ENCODE measurements at regions not wholly inside any gene's neighbourhood (a gene's known extent, or its start where the extent isn't known, plus 50 kb on each side); places are given as distances from the start of the nearest gene placed in this dataset.

DNA sequence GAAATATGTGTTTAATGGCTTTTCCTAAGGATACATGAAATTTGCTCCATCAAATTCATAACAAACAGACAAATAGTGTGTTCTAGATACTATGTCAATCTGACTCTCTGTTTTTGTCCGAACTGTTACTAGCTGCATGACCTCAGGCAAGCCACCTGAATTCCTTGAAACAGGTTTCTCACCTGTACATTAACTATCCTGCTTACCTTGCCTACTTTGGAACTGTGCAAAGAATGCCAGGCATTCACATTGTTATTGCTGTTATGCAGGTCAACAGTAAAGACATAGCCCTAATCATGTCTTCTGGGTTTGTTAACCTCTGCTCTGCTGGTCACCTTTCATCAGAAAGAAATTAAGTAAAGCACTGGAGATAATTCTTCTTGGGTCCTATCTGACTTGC is 1283.9 kb upstream of the CELF2 start:
- no peak for DNase-seq

DNA sequence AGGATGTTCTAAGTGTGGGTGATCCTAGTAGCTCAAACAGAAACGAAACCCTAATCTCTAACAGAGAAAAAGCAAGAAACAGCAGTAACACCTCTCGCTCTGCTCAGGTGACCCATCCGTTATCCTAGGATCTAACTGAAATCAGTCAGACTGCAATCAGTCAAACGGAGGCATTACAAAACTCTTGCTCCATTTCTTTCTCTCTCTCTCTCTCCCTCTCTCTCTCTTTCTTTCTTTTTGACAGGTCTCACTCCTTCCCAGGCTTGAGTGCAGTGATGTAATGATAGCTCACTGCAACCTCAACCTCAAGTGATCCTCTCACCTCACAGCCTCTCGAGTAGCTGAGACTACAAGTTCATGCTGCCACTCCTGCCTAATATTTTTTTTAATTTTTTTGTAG is 1283.5 kb upstream of the CELF2 start:
- DNase-seq, result no peak

DNA sequence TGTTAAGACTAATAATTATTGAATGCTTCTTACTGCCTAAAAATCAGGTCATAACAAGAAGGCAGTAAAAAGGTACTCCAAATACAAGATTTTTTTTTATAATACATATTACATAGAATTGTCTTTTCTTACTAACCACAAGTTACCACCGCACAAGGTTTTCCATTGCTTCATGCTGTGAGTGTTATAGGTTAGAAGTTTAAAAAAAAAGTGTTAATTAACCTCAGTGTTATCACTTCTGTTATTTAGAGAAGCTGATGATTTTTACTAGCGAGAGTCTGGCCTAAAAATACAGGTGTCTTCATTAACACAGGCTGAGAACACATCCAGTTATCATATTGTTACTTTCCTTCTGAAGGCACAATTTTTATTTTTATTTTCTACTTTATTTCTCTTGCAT is 1281.9 kb upstream of the CELF2 start:
- DNase-seq, result no peak

DNA sequence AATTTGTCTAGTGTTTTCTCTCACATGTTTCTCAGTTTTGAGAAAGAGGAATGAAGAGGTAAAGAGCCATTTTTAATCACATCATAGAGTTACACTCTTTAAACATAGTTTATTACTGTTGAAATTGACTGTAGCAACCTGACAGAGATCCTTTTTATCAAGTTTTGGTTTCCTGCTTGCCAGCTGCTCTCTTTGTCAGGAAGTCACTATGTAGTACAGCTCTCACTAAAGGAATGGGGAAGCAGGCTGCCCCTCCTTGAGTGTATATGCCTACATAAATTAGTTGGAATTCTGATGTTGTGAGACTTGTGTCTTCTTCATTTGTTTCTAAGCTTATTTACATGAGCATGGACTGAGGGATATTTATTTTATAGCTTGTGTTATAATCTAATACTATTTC is 1274.0 kb upstream of the CELF2 start:
- DNase-seq, result no peak

DNA sequence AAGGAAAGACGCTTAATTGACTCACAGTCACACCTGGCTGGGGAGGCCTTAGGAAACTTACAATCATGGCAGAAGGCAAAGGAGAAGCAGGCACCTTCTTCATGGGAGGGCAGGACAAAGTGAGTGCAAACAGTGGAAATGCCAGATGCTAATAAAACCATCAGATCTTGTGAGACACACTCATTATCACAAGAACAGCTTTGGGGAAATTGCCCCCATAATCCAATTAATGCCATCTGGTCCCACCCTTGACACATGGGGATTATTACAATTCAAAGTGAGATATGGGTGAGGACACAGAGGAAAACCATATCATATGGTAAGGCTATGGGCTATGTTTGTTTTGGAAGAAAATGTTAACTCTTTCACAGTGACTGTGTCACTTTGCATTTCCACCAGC is 1272.5 kb upstream of the CELF2 start:
- no peak for DNase-seq

DNA sequence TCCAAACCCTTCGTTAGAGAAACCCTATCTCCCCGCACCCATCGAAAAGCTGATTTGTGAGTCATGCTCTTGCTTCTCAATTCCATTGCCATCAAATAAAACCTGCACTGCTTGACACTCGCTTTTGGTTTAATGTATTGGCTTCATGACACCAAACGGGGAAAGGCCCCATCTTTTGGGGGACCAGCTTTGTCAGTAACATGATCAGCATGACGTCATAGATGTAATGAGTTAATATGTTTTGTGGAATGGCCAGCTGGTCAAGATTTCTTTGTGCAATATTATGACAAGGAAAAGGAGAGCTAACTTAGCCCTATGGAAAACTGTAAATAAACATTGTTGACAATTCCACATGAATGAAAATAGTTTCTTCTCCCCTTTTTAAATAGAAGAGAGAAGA is 1260.5 kb upstream of the CELF2 start:
- no peak for DNase-seq

DNA sequence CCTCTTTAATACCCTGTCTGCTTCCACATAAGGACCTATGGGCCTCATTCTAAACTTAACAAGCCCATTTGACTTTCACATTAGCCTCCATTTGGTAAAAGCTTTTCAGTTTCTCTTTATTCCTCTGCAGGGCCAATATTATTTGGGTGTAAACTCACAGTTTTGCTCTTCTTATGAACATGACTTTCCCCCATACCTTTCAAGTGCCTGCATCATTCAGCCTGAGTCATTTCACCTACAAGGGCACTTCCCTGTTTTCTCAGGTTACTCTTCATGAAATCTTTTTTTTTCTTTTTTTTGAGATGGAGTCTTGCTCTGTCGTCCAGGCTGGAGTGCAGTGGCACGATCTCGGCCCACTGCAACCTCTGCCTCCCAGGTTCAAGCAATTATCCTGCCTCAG is 1258.1 kb upstream of the CELF2 start:
- no peak for DNase-seq

DNA sequence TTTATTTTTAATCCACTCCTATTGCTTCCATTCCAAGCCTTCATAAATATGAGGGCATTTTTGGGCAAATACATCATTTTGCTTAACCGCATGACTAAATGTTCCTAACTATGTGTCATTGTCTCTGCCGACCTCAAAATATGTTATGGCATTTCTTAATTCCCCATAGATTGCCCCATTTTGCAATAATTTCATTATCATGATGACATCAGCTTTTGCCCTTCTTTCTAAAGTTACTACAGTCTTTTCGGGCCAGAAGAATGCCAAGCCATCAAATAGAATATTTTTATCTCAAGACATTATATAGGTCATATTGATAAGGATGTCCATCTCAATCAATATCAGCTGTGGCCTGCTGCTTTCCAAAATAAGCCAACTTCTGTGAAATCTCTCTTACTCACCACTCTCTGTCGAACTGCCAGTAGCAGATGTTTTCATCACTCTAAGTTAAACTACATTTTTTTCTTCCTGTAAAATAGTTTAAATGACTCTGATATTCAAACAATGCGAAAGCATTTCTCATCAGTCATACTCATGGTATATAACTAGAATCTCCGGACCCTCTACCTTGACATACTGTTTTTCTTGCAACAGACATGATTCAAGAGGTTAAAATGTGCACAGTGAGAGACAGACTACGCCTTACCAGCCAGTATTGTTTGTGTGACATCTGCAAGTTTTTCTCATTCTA is 1254.6 kb upstream of the CELF2 start:
- DNase-seq, result no peak

DNA sequence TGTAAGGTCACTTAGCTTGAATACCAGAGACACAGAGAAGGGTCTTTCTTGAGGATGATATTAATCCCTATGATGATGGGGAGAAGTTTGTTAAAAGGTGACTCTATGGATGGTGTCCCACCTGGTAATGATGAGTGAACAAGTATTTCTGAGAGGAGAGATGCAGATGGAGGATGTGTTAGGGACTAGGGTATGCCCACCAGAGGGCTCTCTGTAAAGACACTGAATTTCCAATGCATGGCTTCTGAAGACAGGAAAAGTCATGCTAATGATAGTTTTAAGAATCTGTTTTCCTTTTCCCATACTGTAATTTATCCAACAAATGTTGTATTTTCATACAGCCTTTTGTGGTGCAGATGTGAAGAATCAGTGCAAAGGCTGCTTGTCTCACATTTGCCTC is 1250.9 kb upstream of the CELF2 start:
- no peak for DNase-seq

DNA sequence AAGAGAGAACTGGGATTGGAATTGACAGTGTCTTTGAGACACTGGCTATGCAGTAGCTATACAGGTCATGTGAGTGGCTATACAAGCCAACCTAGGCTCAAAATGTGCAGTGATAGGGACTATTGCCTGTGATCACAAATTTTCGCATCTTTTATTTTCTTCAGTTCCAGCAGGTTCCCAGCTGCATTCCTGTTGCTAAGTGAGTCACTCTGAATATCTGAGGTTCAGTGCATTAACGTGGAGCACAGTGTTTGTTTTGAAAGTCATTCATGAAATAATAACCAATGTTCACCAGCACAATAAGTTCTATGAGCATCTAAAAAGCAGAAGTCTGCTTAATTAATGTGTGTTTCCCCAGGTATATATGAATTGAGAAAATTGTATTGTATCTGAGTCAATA is 1236.0 kb upstream of the CELF2 start:
- no peak for DNase-seq

DNA sequence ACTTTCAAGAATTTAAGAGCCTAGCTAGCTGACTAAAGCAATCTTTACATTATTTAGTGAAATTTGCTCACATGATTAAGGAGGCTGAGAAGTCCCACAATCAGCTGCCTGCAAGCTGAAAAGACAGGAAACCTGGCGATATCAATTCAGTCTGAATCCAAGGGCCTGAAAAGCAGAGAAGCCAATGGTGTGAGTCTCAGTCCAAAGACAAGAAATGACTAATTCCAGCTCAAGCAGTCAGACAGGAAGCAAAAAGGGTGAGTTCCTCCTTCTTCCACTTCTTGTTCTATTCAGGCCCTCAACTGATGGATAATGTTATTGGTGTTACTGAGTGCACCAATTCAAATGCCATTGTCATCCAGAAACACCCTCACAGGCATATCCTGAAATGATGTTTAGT is 1231.6 kb upstream of the CELF2 start:
- DNase-seq, result no peak

DNA sequence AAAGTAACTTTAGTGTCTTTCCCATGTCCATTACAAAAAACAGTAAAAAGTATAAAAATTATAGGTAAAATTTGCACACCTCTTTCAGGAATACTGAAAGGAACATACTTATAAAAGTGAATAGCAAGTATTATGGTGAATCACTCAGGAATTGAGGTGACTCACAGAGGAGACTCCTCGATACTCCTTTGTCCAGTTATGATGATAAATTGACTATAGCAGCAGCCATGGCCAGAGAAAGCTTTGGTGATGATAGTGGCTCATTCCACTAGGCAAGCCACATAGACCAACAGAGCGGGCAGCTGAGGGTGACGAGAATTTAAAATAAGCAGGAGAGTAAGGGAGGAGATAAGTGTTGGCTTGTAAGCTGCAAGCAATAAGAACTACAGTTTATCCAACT is 1231.1 kb upstream of the CELF2 start:
- no peak for DNase-seq

DNA sequence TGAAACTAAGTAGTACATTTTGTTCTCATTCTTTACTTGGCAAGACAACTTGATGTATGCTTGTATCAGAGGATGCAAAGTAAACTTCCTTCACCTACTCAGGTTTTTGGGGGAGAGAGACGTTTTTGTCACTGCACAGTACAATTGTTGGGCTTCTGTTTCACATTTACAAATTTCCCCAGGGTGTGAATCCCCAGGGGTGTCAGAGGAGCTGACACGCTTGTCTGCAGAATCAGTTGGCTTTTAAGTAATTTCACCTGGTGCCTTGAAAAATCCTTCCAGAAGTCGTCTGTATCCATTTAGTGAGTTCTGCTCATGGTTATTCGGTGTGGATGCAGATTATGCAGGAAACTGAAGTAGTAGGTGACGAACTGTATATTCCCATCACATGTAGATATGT is 1227.7 kb upstream of the CELF2 start:
- DNase-seq, result no peak

DNA sequence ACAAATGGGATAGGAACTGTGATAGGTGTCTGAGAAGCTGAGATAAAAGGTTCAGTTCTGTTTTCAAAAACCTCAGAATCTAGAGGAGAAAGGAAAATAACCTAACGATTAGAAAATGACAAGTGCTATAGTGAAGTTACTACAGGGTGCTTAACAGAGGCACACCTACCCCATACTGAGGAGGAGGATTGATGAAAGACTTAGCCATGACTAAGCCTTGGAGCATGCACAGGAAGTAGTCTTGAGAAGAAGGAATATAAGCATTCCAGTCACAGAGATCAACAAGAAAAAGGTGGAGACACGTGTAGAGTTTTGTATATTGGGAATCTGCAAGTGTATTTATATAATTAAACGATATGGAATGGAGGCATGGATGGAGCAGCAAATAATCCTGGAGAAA is 1225.5 kb upstream of the CELF2 start:
- DNase-seq, result no peak

DNA sequence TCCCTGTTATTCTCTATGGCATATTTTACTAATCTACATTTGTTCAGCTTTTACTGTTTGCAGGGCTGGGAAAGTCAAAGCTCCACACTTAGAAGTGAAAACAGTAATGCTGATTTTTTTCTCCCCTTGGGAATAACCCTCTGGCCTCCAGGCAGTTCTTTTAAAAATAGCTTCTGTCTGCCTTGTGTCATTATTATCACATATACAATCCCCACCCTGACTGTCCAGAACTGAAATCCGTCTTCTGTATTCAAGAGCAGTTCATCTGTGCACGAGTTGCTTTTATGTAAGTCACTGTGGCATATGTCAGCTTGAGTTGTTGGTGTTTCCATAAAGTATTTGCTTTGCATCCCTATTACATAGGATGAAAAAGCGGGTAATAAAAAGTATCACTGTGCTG is 1221.1 kb upstream of the CELF2 start:
- no peak for DNase-seq

DNA sequence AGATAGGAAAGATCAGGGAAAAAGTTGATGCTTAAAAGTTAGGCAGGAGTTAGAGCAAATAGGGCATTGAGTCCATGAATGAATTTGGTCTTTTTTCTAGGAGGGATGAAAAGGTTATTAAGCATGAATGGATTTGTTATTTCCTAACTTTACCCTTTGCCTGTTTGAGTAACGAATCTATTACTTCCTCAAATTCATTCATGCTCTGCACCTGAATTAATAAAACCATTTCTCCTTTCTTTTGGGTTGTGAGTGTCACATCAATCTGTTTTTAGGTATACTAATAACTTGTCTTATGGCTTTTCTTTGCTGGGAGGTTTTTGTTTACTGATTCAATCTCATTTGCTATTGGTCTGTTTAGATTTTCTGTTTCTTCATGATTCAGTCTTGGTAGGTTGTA is 1217.7 kb upstream of the CELF2 start:
- no peak for DNase-seq

DNA sequence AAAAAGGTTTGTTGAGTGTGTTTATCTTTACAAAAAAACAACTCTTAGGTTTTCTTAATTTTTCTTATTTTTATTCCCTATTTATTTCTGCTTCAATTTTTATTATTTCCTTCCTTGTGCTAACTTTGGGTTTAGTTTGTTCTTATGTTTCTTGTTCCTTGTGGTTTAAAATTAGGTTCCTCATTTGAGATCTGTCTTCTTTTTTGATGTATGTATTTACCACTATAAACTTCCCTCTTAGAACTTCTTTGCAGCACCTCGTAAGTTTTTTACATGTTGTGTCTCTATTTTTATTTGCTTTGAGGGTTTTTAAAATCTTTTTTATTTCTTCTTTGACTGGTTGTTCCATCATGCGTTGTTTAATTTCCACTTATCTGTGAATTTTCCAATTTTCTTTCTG is 1217.1 kb upstream of the CELF2 start:
- DNase-seq, result no peak

DNA sequence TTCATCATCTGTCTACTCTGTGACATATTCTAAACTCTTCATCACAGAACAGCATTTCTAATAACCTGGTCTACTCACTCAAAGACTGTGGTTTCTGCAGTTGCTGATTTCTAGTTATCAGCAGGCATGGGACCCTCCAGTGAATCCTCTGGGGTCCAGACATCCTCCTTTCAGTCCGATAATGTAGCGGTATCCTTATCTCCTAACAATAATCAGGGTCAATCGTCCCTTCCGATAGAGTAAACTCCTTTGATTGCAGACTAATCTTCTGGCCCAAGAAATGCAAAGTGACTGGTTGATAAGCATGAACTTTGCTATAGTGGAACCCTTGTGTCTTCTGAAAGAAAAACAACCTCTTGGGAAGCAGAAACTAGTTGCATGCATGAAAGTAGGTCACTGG is 1209.8 kb upstream of the CELF2 start:
- no peak for DNase-seq

DNA sequence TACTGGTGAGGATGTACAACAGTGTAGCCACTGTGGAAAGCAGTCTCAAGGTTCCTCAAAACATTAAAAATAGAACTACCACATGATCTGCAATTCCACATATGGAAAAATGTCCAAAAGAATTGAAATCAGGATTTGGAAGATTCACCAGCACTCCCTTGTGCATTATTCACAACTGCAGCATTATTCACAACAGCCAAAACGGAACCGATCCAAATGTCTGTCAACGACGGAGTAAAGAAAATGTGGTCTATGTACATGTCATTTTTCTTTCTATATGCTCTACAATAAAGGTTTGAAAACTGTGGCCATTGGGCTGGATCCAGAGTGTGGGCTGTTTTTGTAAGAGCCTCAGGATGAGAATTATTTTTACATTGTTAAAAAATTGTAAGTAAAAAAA is 1206.1 kb upstream of the CELF2 start:
- DNase-seq, result no peak

DNA sequence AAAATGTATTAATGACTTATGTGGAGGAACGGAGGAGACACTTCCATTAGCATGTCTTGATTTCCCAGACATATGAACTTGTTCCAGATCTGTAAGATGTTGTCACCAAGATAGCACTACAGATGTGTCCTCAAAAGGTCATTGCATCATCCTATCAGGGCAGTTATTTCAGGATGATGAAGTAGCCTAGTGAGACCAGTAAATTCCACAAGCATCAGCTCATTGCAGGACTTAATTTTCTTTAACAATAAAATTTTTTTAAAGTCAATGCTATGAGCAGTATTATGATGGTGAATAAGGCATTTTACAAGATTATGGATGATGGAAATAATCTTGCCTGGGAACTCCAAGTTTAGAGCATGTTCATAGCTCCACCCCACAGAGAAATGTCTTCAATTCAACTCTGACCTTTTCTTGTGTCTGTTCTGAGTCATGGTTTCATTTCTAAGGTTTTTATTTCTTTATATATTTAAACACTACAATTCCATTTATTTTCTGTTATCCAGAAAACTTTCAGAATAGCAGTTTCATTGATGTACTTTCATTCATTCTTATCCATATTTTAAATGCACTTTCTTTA is 1203.3 kb upstream of the CELF2 start:
- no peak for DNase-seq

DNA sequence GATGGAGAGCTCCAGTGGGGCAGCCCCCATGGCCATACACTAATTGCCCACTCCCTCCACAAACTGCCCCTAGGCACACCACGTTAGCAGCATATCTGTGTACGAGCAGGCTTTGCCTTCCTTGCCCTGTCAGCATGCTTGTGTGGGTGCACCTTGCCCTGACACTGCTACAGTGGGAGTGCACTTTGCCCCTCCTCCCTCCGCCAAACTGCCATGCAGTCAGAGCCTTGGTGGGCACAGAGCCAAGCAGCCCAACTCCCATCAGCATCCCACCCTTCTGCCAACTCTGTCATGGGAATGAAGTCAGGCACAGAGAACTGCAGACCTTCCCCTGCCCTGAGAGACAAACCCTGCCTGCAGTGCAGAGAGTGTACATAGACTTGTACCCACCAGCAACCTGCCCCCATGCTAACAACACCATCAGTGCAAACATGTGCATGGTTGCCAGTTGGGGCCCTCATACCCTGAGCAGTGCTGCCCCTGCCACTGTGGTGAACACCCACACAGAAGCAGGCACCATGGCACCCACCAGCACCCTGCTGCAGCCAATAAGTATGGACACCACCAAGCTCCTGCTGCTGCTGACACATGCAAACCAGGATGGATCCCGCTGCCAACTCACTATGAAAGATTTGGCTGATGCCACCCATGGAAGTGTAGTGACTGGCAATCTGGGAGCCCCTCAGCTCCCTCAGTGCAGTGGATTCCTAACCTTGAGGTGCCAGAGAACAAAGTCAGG is 1197.7 kb upstream of the CELF2 start:
- DNase-seq, result no peak

DNA sequence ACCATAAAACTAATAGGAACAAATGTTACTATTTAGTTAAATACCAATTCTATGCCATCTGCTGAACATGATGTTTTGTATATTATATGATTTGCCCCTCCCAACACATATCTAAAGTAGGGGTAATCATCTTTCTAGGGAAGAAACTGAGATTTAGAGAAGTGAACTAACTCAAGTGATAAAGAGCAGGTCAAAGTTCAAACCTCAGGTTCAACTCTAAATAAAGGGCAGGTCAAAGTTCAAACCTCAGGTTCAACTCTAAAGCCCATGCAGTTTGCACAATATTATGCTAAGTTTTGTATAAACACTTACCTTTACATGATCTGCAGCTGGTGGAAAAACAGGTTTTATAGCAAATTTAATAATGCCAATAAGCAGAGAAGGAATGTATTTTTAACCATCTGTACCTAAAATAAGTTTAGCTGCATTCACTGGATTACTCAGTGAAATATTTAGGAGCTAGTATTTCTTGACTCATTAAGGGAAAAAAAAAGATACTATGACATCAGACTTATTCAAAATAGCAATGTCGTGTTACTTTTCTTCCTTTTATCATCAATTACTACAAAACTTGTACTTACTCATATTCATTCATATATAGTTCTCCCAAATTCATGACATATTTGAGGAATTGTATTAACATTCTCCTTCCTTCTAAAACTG is 1194.3 kb upstream of the CELF2 start:
- DNase-seq, result no peak

DNA sequence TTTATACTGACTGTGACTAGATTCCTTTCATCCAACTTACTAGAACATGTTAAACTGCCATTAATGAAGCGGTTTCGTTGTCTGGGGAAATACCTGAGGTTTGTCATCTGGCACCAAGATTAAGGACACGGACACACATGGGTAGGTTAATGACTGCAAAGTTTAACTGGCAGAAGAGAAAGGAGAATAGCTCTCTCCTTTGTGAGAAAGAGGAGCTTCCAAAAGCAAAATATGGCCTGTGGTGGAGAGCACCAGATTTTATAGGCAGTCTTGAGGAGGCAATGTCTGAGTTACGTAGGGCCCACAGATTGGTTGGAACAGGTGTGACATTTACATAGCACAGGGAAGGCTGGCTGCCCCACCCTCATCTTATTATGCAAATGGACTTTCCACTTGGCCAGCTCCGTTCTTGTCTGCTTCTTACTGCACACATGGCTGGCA is 1193.0 kb upstream of the CELF2 start:
- no peak for DNase-seq

DNA sequence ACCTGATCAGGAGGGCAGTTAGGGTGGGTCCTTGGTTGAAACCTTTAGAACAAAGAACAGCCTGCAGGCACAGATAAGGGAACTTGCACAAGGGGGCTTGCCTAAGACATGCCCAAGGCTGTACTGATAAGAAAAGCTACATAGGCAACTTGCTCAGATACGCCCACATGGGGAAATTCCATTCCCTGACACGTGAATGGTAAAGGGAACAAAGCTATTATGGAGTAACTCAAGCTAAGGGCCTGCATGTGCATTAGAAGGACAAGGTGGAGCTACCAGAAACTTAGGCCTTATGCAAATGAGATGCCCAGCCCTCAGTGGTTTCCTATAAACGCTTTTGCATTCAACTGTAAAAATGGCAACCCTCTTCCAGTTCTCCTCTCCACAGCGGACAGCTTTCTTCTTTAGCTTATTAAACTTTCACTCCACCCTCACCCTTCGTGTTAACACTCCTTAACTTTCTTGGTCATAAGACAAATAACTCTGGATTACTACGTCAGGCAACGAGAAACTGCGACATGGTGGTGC is 1192.1 kb upstream of the CELF2 start:
- DNase-seq, result no peak
